IPS-20b (cell line): ENCODE measurements at regions not wholly inside any gene's neighbourhood (a gene's known extent, or its start where the extent isn't known, plus 50 kb on each side); places are given as distances from the start of the nearest gene placed in this dataset.

Experiments
- H3K27ac ChIP-seq: one replicate; pipeline ENCODE4 v1.5.1; 2013; ENCODE audit warnings: low read length
- H3K27me3 ChIP-seq: 2 replicates; pipeline ENCODE4 v1.6.1; 2013; ENCODE audit warnings: mild to moderate bottlenecking, low read length, inconsistent platforms; ENCODE audit not compliant: insufficient read depth
- H3K36me3 ChIP-seq: 2 replicates; pipeline ENCODE4 v1.6.1; 2013; ENCODE audit warnings: low read depth, mild to moderate bottlenecking, inconsistent platforms, low read length, moderate library complexity; ENCODE audit not compliant: insufficient read depth
- H3K4me1 ChIP-seq: 2 replicates; pipeline ENCODE4 v1.6.1; 2013; ENCODE audit warnings: mild to moderate bottlenecking, control low read depth, inconsistent platforms, low read length, moderate library complexity; ENCODE audit not compliant: insufficient read depth
- H3K4me3 ChIP-seq: 2 replicates; pipeline ENCODE4 v1.5.1; 2013; ENCODE audit warnings: mild to moderate bottlenecking, low read length, inconsistent platforms
- H3K9ac ChIP-seq: 2 replicates; pipeline ENCODE4 v1.6.1; 2013; ENCODE audit warnings: low read depth, mild to moderate bottlenecking, inconsistent platforms, low read length, moderate library complexity
- H3K9me3 ChIP-seq: 2 replicates; pipeline ENCODE4 v1.6.1; 2013; ENCODE audit warnings: mild to moderate bottlenecking, low read depth, low read length, inconsistent platforms; ENCODE audit not compliant: insufficient read depth

DNA sequence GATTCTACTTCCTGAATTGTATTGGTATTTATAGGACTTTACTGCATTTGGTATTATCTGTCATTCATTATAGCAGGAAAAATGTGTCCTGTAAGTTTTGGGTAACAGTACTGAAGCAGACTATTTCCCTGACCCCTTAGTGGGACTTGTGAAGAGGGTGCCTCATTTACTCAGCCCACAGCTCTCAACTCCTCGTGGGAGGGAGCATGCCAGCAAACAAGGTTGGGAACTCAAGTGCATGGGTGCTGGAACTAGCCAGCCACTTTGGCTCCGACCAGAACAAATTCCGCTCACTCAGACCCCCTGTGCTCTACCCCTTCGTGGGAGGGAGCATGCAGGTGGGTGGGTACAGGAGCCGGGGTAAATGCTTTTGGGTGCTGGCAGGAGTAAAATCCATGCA lies 1773.5 kb upstream of the WWC1 start:
- H3K36me3 ChIP-seq = no peaks in the 10 kb centered on the region
- no peaks in the 10 kb centered on the region for H3K27me3 ChIP-seq
- H3K9me3 ChIP-seq = no peaks in the 10 kb centered on the region
- H3K4me1 ChIP-seq = no peaks in the 10 kb centered on the region
- no peak overlapping the region for H3K9ac ChIP-seq
- no peak overlapping the region for H3K4me3 ChIP-seq
- no peak overlapping the region for H3K27ac ChIP-seq

GRCh38 chr5:166523206-166523605 lies 1768.2 kb upstream of the WWC1 start:
- Histone ChIP-seq H3K9ac (no peak overlapping the region), H3K9me3 (no peaks in the 10 kb centered on the region), H3K4me3 (no peak overlapping the region), H3K27ac (no peak overlapping the region), H3K27me3 (no peaks in the 10 kb centered on the region), H3K4me1 (no peaks in the 10 kb centered on the region), H3K36me3 (no peaks in the 10 kb centered on the region)

DNA sequence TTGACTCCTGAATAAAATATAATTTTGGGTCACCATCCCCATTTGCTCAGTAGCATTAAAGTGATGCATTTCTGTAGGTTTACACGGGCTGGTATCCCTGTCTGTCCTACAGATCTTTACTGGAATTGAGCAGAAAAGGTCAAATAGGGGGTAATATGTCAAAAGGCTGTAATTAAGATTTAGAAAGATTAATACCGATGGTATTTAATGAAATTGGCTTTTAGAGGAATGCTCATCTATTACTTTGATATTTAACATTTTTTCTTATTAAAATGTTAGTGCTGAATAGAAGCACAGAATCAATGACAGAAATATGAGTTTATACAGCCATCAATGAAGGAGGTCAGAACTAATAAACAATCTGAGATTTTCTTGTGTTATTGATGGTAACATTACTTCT lies 1762.2 kb upstream of the WWC1 start:
- Histone ChIP-seq H3K4me1 (0 out of 2 replicates have a peak, but pooled peaks cover 3% of the 10 kb centered on the region), H3K27me3 (no peaks in the 10 kb centered on the region), H3K9ac (no peak overlapping the region), H3K4me3 (no peak overlapping the region), H3K36me3 (no peaks in the 10 kb centered on the region), H3K9me3 (no peaks in the 10 kb centered on the region), H3K27ac (no peak overlapping the region)

- Histone ChIP-seq H3K36me3 (no peaks in the 10 kb centered on the region), H3K4me3 (no peak overlapping the region), H3K27me3 (no peaks in the 10 kb centered on the region), H3K4me1 (0 out of 2 replicates have a peak, but pooled peaks cover 3% of the 10 kb centered on the region), H3K27ac (no peak overlapping the region), H3K9ac (no peak overlapping the region), H3K9me3 (no peaks in the 10 kb centered on the region)
These were observed 1758.8 kb upstream of the WWC1 start for GRCh38 chr5:166532456-166533220.

- Histone ChIP-seq H3K9ac (no peak overlapping the region), H3K9me3 (no peaks in the 10 kb centered on the region), H3K27ac (no peak overlapping the region), H3K27me3 (no peaks in the 10 kb centered on the region), H3K4me1 (no peaks in the 10 kb centered on the region), H3K36me3 (no peaks in the 10 kb centered on the region), H3K4me3 (no peak overlapping the region)
These were observed 1755.8 kb upstream of the WWC1 start for GRCh38 chr5:166535641-166536040.

DNA sequence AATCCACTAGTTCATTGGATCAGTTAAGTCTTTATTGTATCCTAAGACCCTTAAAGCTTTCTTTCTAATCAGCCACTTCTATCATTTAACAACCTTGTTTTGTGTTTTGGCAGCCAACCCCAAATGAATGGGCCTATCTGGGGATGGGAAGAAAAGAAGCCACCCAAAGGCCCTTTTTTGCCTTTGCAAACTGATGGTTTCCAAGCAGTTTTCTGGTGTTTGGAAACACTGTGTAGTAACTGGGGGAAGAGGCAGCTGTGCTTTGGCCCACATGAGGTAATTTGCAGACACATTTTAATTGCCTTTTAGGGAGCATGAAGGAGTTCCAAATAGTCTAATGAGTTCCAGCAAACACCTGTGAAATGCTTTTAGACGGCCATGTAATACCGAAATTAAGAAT lies 1751.3 kb upstream of the WWC1 start:
- Histone ChIP-seq H3K9me3 (no peaks in the 10 kb centered on the region), H3K4me3 (no peak overlapping the region), H3K27ac (no peak overlapping the region), H3K9ac (no peak overlapping the region), H3K27me3 (no peaks in the 10 kb centered on the region), H3K4me1 (no peaks in the 10 kb centered on the region), H3K36me3 (no peaks in the 10 kb centered on the region)

DNA sequence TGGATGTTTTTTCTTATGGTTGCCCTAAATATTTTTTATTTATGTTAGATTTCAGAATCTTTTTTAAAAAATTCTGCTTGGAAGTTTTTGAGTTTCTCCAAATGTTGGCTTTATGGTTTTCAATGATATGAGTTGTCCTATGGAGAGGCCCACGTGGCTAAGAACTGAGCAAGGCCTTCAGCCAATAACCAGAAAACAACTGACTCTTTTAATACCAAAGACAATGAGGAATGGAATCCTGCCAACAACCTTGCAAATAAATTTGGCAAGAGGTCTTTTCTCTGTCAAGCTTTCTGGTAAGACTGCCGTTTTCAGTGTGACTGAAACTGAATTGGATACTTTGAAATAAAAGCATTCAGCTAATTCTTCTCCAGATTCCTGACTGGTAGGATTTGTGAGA lies 1740.1 kb upstream of the WWC1 start:
- Histone ChIP-seq H3K9me3 (no peaks in the 10 kb centered on the region), H3K36me3 (no peaks in the 10 kb centered on the region), H3K27ac (no peak overlapping the region), H3K4me3 (no peak overlapping the region), H3K9ac (no peak overlapping the region), H3K27me3 (no peaks in the 10 kb centered on the region), H3K4me1 (no peaks in the 10 kb centered on the region)

DNA sequence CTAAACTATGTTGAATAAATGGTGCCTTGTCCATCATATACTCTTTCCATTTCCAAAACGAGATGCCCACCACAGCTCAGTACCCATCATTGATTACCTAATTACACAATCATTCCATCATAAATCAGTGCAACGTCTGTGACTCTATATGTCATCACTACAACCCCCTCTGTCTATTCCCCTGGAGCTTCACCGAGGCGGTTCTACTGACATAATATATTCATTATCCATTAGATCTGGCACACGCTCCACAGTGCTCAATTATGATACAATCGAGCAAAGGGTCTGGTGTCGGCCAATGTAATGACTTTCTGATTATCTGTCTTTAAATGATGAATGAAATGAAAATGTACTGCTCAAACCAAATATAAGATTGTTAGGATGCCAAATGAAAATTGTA lies 1737.7 kb upstream of the WWC1 start:
- Histone ChIP-seq H3K4me3 (no peak overlapping the region), H3K4me1 (no peaks in the 10 kb centered on the region), H3K9ac (no peak overlapping the region), H3K9me3 (no peaks in the 10 kb centered on the region), H3K27me3 (no peaks in the 10 kb centered on the region), H3K36me3 (no peaks in the 10 kb centered on the region), H3K27ac (no peak overlapping the region)

GRCh38 chr5:166561759-166562158 lies 1729.7 kb upstream of the WWC1 start:
- no peaks in the 10 kb centered on the region for H3K36me3 ChIP-seq
- H3K27ac ChIP-seq = no peak overlapping the region
- 0 out of 2 replicates have a peak, but pooled peaks cover 3% of the 10 kb centered on the region for H3K4me1 ChIP-seq
- H3K4me3 ChIP-seq = no peak overlapping the region
- H3K27me3 ChIP-seq = no peaks in the 10 kb centered on the region
- H3K9ac ChIP-seq = no peak overlapping the region
- H3K9me3 ChIP-seq = peaks cover 10% of the 10 kb centered on the region

DNA sequence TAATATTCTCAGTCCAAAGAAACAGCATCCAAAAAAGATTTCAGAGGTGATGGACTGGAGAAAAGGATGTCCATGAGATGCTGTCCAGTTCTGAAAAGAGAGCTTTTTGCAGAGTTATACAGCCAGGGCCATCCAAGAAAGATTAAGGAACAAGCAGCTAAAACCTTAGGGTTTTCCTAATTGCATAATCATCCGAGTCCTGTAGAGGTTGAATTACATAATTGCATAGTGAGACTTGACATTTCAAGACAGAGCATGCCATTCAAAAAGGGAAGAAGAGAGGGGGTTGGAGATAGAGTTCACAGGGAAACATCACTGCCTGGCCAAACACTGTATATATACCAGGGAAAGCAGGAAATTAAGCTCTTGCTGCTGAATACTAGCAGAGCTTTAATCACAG lies 1729.2 kb upstream of the WWC1 start:
- Histone ChIP-seq H3K9me3 (peaks cover 10% of the 10 kb centered on the region), H3K36me3 (no peaks in the 10 kb centered on the region), H3K9ac (no peak overlapping the region)

DNA sequence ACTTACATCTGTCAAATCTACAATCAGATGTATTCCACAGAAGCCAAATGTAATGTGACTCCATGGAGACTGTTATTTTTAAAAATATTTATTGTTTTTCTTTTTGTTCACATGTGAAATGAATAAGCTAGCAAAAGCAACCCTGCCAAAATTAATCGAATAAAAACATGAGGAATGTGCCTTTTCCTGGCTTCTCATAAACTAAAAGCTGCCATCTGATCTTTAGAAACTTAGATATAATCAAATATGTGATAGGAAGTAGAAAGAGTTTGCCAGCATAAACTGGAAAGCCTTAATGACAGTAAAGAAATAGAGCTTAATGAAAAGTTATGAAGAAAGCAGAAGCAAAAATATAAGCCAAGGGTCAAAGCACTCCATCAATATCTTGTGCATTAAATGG lies 1724.7 kb upstream of the WWC1 start:
- Histone ChIP-seq H3K9ac (no peak overlapping the region), H3K4me3 (no peak overlapping the region), H3K9me3 (no peaks in the 10 kb centered on the region), H3K27ac (no peak overlapping the region), H3K36me3 (no peaks in the 10 kb centered on the region), H3K4me1 (0 out of 2 replicates have a peak, but pooled peaks cover 3% of the 10 kb centered on the region), H3K27me3 (no peaks in the 10 kb centered on the region)

More for the DNA sequence above, 1729.2 kb upstream of the WWC1 start:
- Histone ChIP-seq H3K27ac (no peak overlapping the region), H3K27me3 (no peaks in the 10 kb centered on the region), H3K4me1 (0 out of 2 replicates have a peak, but pooled peaks cover 3% of the 10 kb centered on the region), H3K4me3 (no peak overlapping the region)

DNA sequence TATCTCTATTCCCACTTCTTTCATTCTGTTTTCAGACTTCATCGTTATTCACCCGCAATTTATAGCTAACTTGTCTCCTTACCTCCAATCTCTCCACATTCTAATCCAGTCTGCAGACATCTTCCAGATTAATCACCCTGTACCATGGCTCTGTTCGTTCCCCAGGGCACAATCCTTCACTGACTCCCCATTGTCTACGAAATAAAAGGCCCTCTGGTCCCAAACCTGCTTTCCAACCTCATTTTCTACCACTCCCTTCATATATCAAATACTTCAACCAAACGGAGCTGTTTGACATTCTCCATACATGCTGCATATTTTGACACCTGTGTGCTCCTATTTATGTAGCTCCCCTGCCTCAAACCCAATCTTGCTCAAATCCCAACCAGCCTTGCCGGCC lies 1720.6 kb upstream of the WWC1 start:
- Histone ChIP-seq H3K27ac (no peak overlapping the region), H3K27me3 (no peaks in the 10 kb centered on the region), H3K9ac (no peak overlapping the region), H3K4me1 (no peaks in the 10 kb centered on the region), H3K9me3 (no peaks in the 10 kb centered on the region; the same call in 1 of the 2 replicates), H3K4me3 (no peak overlapping the region), H3K36me3 (no peaks in the 10 kb centered on the region)
